ENCODE measurements at regions not wholly inside any gene's neighbourhood (a gene's known extent, or its start where the extent isn't known, plus 50 kb on each side); places are given as distances from the start of the nearest gene placed in this dataset.
A peak's percentile ranks its signal among the peaks of the same experiment; 100 is the strongest.

- H2AFZ ChIP-seq (ENCODE audit: low read length), result no peak overlapping the region
- peaks cover 48% of the 10 kb centered on the region for H3K4me1 ChIP-seq (ENCODE audit: insufficient read depth, low read length)
- H3K9me3 ChIP-seq (ENCODE audit: low read depth, low read length), result no peaks in the 10 kb centered on the region
- no peaks in the 10 kb centered on the region for H3K27me3 ChIP-seq (ENCODE audit: insufficient read depth, low read length)
- no peaks in the 10 kb centered on the region for H4K20me1 ChIP-seq (ENCODE audit: insufficient read depth, low read length)
- H3K4me3 ChIP-seq (ENCODE audit: insufficient read depth, low read length), result no peak overlapping the region
- no peaks in the 10 kb centered on the region for H3K79me2 ChIP-seq (ENCODE audit: insufficient read depth, low read length)
- H3K27ac ChIP-seq (ENCODE audit: low read depth, low read length), result no peak overlapping the region
- H3K4me2 ChIP-seq (ENCODE audit: insufficient read depth, low read length), result peak overlapping the region; percentile 15
- TF ChIP-seq, protein P1, sequence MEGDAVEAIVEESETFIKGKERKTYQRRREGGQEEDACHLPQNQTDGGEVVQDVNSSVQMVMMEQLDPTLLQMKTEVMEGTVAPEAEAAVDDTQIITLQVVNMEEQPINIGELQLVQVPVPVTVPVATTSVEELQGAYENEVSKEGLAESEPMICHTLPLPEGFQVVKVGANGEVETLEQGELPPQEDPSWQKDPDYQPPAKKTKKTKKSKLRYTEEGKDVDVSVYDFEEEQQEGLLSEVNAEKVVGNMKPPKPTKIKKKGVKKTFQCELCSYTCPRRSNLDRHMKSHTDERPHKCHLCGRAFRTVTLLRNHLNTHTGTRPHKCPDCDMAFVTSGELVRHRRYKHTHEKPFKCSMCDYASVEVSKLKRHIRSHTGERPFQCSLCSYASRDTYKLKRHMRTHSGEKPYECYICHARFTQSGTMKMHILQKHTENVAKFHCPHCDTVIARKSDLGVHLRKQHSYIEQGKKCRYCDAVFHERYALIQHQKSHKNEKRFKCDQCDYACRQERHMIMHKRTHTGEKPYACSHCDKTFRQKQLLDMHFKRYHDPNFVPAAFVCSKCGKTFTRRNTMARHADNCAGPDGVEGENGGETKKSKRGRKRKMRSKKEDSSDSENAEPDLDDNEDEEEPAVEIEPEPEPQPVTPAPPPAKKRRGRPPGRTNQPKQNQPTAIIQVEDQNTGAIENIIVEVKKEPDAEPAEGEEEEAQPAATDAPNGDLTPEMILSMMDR (IDR thresholded peaks at IDR 0.05; ENCODE audit: extremely low read depth, low read depth, low read length), result no peak
- no peaks in the 10 kb centered on the region for H3K36me3 ChIP-seq (ENCODE audit: insufficient read depth, low read length)
- DNase-seq (ENCODE audit: insufficient read length, low spot score, missing footprints), result no peak
Measured at GRCh38 chr6:84512391-84512790, 252.0 kb downstream of the TBX18 start.

- peaks cover 48% of the 10 kb centered on the region for H3K4me1 ChIP-seq (ENCODE audit: insufficient read depth, low read length)
- H3K9me3 ChIP-seq (ENCODE audit: low read depth, low read length), result no peaks in the 10 kb centered on the region
- DNase-seq (ENCODE audit: insufficient read length, low spot score, missing footprints), result no peak
- H3K27me3 ChIP-seq (ENCODE audit: insufficient read depth, low read length), result no peaks in the 10 kb centered on the region
- H3K36me3 ChIP-seq (ENCODE audit: insufficient read depth, low read length), result no peaks in the 10 kb centered on the region
- H3K79me2 ChIP-seq (ENCODE audit: insufficient read depth, low read length), result no peaks in the 10 kb centered on the region
- peak overlapping the region; percentile 15 for H3K4me2 ChIP-seq (ENCODE audit: insufficient read depth, low read length)
- H3K27ac ChIP-seq (ENCODE audit: low read depth, low read length), result no peak overlapping the region
- no peak overlapping the region for H3K4me3 ChIP-seq (ENCODE audit: insufficient read depth, low read length)
- H2AFZ ChIP-seq (ENCODE audit: low read length), result no peak overlapping the region
- no peaks in the 10 kb centered on the region for H4K20me1 ChIP-seq (ENCODE audit: insufficient read depth, low read length)
- TF ChIP-seq, protein P1 (IDR thresholded peaks at IDR 0.05; ENCODE audit: extremely low read depth, low read depth, low read length), result no peak
Measured at GRCh38 chr6:84511929-84512328, 252.5 kb downstream of the TBX18 start.

DNA sequence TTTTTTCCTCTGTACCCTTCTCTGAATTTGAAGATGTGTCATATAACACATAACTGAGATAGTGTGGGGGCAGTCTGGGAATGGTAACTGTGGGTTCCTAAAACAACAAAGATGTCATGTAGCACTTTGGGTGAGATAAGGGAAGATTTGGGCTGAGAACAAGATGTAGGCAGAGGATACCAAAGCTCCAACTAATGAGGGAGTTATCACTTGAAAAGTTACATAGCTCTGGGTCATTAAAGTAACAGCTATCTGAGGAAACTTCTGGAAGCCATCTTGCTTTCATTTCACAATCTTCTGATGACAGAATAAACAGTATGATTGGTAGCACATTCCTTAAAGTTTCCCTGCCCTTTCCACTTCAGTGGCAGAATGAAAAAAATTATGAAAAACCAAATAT lies 255.4 kb downstream of the TBX18 start:
- H3K4me3 ChIP-seq (ENCODE audit: insufficient read depth, low read length), result no peak overlapping the region
- H3K27me3 ChIP-seq (ENCODE audit: insufficient read depth, low read length), result no peaks in the 10 kb centered on the region
- H3K4me2 ChIP-seq (ENCODE audit: insufficient read depth, low read length), result peak overlapping the region; percentile 8
- H4K20me1 ChIP-seq (ENCODE audit: insufficient read depth, low read length), result no peaks in the 10 kb centered on the region
- no peaks in the 10 kb centered on the region for H3K9me3 ChIP-seq (ENCODE audit: low read depth, low read length)
- H3K4me1 ChIP-seq (ENCODE audit: insufficient read depth, low read length), result peaks cover 32% of the 10 kb centered on the region
- TF ChIP-seq, protein P1 (IDR thresholded peaks at IDR 0.05; ENCODE audit: extremely low read depth, low read depth, low read length), result no peak
- peak overlapping the region; percentile 52 for H3K27ac ChIP-seq (ENCODE audit: low read depth, low read length)
- H2AFZ ChIP-seq (ENCODE audit: low read length), result no peak overlapping the region
- H3K36me3 ChIP-seq (ENCODE audit: insufficient read depth, low read length), result no peaks in the 10 kb centered on the region
- peak; percentile 29 for DNase-seq (ENCODE audit: insufficient read length, low spot score, missing footprints)
- H3K79me2 ChIP-seq (ENCODE audit: insufficient read depth, low read length), result no peaks in the 10 kb centered on the region

DNA sequence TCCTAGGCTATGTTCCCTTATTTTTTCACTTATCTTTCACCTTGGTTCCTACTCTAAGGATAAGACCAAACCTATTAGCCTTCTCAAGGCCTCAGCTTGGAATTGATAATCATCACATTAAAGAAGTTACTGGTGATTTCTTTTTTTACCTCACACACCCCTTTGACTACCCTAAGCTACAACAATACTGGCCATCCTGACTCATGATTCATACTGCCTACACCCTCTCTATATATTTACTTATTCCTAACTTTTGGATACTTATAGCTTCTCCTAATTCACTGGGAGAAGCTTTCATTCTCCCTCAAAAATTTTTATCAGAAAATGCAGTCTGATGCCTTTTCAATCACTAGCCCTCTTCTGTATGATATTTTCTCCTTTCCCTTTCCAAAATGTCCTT lies 256.1 kb downstream of the TBX18 start:
- DNase-seq (ENCODE audit: insufficient read length, low spot score, missing footprints), result peak; percentile 14
- peak overlapping the region; percentile 52 for H3K27ac ChIP-seq (ENCODE audit: low read depth, low read length)

More for the DNA sequence above, 256.1 kb downstream of the TBX18 start:
- Histone ChIP-seq H2AFZ (ENCODE audit: low read length) (no peak overlapping the region), H3K79me2 (ENCODE audit: insufficient read depth, low read length) (no peaks in the 10 kb centered on the region), H3K27me3 (ENCODE audit: insufficient read depth, low read length) (no peaks in the 10 kb centered on the region), H3K36me3 (ENCODE audit: insufficient read depth, low read length) (no peaks in the 10 kb centered on the region), H3K4me3 (ENCODE audit: insufficient read depth, low read length) (no peak overlapping the region), H4K20me1 (ENCODE audit: insufficient read depth, low read length) (no peaks in the 10 kb centered on the region), H3K4me2 (ENCODE audit: insufficient read depth, low read length) (no peak overlapping the region), H3K4me1 (ENCODE audit: insufficient read depth, low read length) (peaks cover 30% of the 10 kb centered on the region), H3K9me3 (ENCODE audit: low read depth, low read length) (no peaks in the 10 kb centered on the region)
- TF ChIP-seq, protein P1 (IDR thresholded peaks at IDR 0.05; ENCODE audit: extremely low read depth, low read depth, low read length), result no peak
